GM11168 (cell line): ENCODE measurements at regions not wholly inside any gene's neighbourhood (a gene's known extent, or its start where the extent isn't known, plus 50 kb on each side); places are given as distances from the start of the nearest gene placed in this dataset.

Experiments used
- in situ Hi-C: fragments of 300-500 bp; cut with MboI; formaldehyde crosslinking; loops from one replicate; pipeline ENCODE4 v1.12.0; 2022; ENCODE audit warnings: low sequenced_read_pairs; ENCODE audit not compliant: unreplicated experiment

GRCh38 chr12:90026516-90026915 is 317.9 kb upstream of the ATP2B1 start:
- in situ Hi-C loops = no loop called here

DNA sequence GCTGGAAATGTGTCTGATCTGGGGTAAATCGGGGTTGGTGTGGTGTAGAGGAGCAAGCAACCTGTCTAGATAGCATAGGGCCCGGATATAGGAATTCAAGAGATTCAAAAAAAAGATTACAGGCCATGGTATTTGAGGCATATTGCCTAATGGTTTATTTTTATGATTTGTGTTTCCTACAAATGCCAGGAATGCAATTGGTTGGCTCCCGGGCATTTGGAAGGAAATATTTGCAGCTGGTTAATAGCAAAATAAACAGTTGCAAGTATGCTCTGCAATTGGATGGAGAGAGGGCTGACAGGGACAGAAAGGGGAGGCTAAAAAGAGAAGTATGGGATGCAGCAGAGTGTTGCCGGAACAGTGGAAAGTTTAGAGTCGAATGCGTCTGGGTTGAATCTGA is 315.6 kb upstream of the ATP2B1 start:
- in situ Hi-C loops = no loop called here

DNA sequence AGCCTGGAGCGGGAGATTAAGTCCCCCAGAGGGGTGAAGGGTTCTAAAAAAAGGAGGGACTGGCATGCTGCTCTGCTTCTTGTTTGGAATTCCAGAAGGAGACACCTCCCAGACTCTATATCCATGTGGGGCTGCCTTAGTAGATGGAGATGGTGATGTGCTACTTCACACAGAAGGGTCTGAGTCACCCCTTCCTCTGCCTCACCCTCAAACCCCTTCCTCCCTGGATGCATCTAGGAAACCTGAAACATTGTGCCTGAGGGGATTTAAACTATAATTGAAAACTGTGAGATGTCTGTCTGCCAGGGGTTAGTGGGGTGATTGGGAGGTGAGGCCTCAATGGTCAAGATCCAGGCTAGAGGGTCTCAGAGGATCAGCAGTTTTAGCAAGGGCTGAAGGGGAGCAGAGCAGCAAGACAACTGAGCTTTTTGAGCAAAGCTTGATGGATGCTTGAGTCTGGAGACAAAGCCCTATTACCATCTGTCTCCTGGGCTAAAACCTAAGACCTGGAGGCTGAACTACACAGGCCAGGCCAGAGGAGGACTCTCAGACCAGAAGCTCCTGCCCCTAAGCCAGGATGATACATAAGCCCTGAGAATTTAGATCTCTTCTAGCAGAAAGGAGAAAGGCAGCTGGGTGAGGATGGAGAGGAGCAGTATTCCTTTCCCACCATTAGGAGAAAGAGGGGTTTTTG is 314.7 kb upstream of the ATP2B1 start:
- in situ Hi-C loops = no loop called here

DNA sequence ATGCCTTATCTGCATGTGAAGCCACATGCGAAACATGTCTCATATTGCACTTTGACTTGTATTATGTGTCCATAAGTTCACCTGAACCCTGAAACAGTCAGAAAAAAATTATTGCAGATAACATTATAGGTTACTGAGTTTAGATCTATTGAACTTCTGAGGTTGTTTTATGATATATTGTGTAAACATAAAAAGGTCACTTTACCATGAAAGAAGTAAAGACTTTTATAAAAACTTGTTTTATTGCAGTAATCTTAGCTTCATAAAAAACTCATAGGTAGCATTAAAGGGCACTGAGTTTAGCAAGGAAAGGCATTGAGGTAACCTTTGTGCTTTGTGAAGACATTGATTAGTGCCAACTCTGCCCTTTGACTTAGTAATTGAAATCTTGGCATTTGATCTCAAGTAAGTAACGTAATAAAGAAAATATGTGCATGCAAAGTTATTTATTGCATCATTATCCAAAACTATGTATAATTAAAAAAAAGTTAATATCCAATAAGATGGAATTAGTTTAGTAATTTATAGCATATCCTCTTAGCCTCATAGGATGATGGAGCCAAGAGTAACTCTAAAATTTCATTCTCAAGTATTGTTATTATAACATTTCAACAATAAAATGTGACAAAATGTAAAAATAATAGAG is 313.3 kb upstream of the ATP2B1 start:
- in situ Hi-C loops = no loop called here

- in situ Hi-C loops = no loop called here
Observed at GRCh38 chr12:90020881-90021280, 312.2 kb upstream of the ATP2B1 start.

DNA sequence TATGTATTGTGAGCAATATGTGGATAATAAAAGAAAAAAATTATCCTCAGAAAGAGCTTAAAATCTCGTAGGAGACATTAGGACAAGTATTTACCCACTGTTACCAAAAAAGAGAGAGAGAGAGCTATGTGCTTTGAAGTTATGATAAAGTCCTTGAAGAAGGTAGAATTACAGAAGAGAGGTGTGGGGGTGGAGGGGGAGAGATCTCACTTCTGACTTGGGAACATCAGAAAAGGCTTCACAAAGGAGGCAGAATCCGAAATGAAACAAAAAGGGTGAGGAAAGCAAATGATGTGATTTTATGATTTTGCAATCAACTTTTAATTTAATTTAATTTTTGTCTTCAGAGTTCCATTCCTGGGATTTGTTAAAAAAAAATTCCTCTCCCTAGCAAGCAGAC is 311.8 kb upstream of the ATP2B1 start:
- in situ Hi-C loops = no loop called here

- in situ Hi-C loops = no loop called here
Observed at GRCh38 chr12:90020014-90020413, 311.4 kb upstream of the ATP2B1 start.

DNA sequence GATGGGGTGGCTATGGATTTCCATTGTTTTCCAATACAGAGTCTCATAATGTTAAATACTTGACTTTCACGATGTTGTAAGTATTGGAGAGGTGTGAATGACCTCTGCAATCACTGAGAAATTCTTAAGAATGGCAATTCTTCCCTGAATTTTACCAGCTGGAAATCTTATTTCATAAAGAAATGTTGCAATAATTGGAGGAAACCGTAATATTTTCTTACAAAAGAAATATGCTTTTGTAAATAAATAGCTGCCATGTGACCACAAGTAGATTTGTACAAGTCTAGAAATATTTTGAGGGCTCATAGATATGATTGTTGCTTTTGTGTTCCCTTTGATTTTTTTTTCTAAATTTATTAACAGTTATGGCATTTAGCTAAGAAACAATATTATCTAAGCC is 308.7 kb upstream of the ATP2B1 start:
- in situ Hi-C loops = no loop called here

- in situ Hi-C loops = no loop called here
Observed at GRCh38 chr12:90015228-90015627, 306.6 kb upstream of the ATP2B1 start.

- in situ Hi-C loops = no loop called here
Observed at GRCh38 chr12:90013409-90013808, 304.8 kb upstream of the ATP2B1 start.

- in situ Hi-C loops = no loop called here
Observed at GRCh38 chr12:90010089-90010488, 301.5 kb upstream of the ATP2B1 start.

DNA sequence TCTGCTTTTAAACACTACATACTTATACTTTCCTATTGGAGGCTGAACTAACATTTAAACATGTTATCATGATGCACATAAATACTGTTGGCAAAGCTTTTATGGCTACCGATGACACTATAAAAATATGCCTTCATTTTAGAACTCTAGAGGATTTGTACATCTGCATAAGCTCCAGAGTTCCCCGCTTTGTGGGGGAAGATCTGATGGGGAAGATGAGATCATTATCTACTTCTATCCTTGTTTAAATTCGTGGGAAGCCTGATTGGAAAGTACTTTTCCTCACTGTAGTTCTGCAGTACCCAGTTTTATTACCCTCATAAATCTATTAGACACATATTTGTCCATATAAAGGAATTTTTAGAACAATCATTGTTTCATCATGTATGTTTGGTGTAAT is 299.6 kb upstream of the ATP2B1 start:
- in situ Hi-C loops = no loop called here

- in situ Hi-C loops = no loop called here
Observed at GRCh38 chr12:90004319-90005074, 295.9 kb upstream of the ATP2B1 start.

DNA sequence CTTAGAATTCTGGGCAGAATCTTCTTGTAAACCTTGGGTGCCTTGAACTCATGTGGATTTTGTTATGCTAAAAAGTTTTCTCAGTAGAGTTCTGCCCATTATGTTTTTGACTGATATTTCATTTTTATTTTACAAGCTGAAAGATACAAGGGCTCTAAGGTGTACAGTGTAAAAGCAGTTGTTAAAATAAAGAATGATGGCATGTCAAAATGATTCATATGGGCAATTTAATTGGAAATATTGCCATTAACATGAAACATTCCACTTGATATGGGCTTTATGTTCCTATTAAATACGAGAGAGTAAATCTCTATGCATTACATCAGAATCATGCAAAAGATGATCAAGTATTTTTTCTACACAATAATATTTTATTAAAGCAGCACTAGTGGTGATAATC is 295.1 kb upstream of the ATP2B1 start:
- in situ Hi-C loops = no loop called here

DNA sequence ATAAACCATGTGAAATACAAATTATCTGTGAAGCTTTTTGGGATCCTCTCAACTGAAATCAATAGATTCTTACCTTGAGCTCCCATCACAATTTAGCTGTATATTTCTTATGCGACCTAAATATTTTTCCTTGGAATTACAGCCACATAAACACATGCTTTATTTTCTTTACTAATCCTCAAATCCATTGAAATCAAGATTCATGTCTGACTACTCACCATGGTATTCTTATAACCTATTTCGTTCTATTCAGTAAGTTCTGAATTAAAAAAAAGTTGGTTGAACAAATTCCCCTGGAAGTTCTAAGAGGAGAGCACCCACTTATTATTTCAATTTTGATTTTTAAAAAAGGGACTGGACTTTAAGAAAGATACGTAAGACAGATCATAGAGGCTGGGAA is 292.1 kb upstream of the ATP2B1 start:
- in situ Hi-C loops = no loop called here

GRCh38 chr12:89999699-90000505 is 291.3 kb upstream of the ATP2B1 start:
- in situ Hi-C loops = no loop called here

GRCh38 chr12:89995870-89996269 is 287.2 kb upstream of the ATP2B1 start:
- in situ Hi-C loops = no loop called here

DNA sequence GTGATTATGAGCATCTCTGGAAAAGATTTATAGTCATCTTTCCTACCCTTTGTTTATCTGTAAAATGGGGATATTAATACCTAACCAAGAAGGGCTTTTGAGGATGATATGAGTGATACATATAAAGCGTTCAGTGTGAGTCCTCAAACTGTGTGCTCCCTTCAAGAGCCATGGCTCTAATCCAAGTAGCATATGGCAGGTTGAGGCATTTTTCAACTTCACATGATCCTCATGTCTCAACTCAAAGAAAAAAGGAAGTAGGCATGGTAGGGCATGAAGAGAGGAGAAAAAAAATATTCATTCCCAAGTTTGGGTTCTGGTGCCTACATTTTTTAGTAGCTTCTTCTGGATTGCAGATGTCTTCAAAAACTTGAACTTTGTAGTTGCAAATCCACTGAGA is 286.3 kb upstream of the ATP2B1 start:
- in situ Hi-C loops = no loop called here

GRCh38 chr12:89993632-89994031 is 285.0 kb upstream of the ATP2B1 start:
- in situ Hi-C loops = no loop called here

GRCh38 chr12:89992668-89993451 is 284.2 kb upstream of the ATP2B1 start:
- in situ Hi-C loops = no loop called here
